Activated T-helper 1 cell treated with anti-CD3 and anti-CD28 coated beads, Interleukin-12 subunit alpha, Interleukin-12 subunit beta, Interleukin-2, Interleukin-4 antibody, amounts not matched to agents 30 ng/mL and 10 ng/mL and 1 ng/mL, durations not matched to agents 14 hours and 24 hours and 36 hours (primary cell): ENCODE measurements at regions not wholly inside any gene's neighbourhood (a gene's known extent, or its start where the extent isn't known, plus 50 kb on each side); places are given as distances from the start of the nearest gene placed in this dataset.

ENCODE experiments used
- DNase-seq: peaks from one replicate; pipeline ENCODE4 v3.0.0; 2021; ENCODE audit warnings: low spot score
- H3K27ac Mint-ChIP-seq: one replicate; pipeline ENCODE4 v1.8.0; 2021; ENCODE audit warnings: mild to moderate bottlenecking, mixed read lengths
- H3K27me3 Mint-ChIP-seq: one replicate; pipeline ENCODE4 v1.8.0; 2022; ENCODE audit warnings: mild to moderate bottlenecking, moderate library complexity, mixed read lengths; ENCODE audit not compliant: insufficient read depth
- H3K36me3 Mint-ChIP-seq: one replicate; pipeline ENCODE4 v1.8.0; 2021; ENCODE audit warnings: low read depth, mixed read lengths
- H3K4me1 Mint-ChIP-seq: one replicate; pipeline ENCODE4 v1.8.0; 2021; ENCODE audit warnings: low read depth, mixed read lengths
- H3K4me3 Mint-ChIP-seq: one replicate; pipeline ENCODE4 v1.8.0; 2021; ENCODE audit warnings: mild to moderate bottlenecking, moderate library complexity, mixed read lengths
- H3K9me3 Mint-ChIP-seq: one replicate; pipeline ENCODE4 v1.8.0; 2021; ENCODE audit warnings: mixed read lengths
- intact Hi-C: fragments of 100-400 bp; cut with micrococcal nuclease; formaldehyde crosslinking; loops from one replicate; pipeline ENCODE4 v1.15.1; 2024

GRCh38 chr16:22728167-22728836 is 85.7 kb upstream of the HS3ST2 start:
- no peaks in the 10 kb centered on the region for H3K9me3 Mint-ChIP-seq
- H3K27me3 Mint-ChIP-seq: peaks cover 9% of the 10 kb centered on the region

DNA sequence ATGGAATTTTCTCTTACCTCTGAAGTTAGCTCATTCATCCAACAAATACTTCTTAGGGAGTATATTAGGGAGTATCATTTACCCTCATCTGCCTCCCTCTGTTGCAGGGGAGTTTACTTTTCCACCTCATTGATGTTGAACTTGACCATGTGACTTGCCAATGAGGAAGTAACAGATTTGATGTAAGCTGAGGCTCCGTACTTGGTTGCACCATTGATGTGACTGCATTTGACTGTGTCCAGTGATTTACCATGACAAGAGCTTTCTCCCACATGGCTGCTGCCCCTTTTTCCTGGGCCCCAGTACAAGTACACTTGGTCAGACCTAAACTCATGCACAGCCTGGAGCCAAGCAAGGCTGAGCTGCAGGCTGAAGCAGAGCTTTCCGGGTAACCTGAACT is 81.6 kb upstream of the HS3ST2 start:
- H3K4me3 Mint-ChIP-seq: no peak overlapping the region
- intact Hi-C loops: no loop called here
- H3K9me3 Mint-ChIP-seq: no peaks in the 10 kb centered on the region
- H3K27me3 Mint-ChIP-seq: peaks cover 7% of the 10 kb centered on the region
- no peak for DNase-seq
- no peak overlapping the region for H3K27ac Mint-ChIP-seq
- H3K4me1 Mint-ChIP-seq: no peaks in the 10 kb centered on the region
- H3K36me3 Mint-ChIP-seq: no peaks in the 10 kb centered on the region

More at GRCh38 chr16:22728167-22728836, 85.7 kb upstream of the HS3ST2 start:
- Mint-ChIP-seq H3K27ac (no peak overlapping the region), H3K4me3 (no peak overlapping the region), H3K4me1 (no peaks in the 10 kb centered on the region), H3K36me3 (no peaks in the 10 kb centered on the region)
- no peak for DNase-seq
- intact Hi-C loops: no loop called here

- Mint-ChIP-seq H3K4me1 (no peaks in the 10 kb centered on the region), H3K9me3 (no peaks in the 10 kb centered on the region), H3K36me3 (no peaks in the 10 kb centered on the region), H3K4me3 (no peak overlapping the region), H3K27me3 (peaks cover 7% of the 10 kb centered on the region), H3K27ac (no peak overlapping the region)
- no peak for DNase-seq
- intact Hi-C loops: no loop called here
Observed at GRCh38 chr16:22732959-22733358, 81.0 kb upstream of the HS3ST2 start.

GRCh38 chr16:22734368-22734767 is 79.6 kb upstream of the HS3ST2 start:
- no peak overlapping the region for H3K27ac Mint-ChIP-seq

GRCh38 chr16:22736791-22737190 is 77.2 kb upstream of the HS3ST2 start:
- H3K36me3 Mint-ChIP-seq: no peaks in the 10 kb centered on the region
- DNase-seq: no peak
- peaks cover 2% of the 10 kb centered on the region for H3K9me3 Mint-ChIP-seq
- no peaks in the 10 kb centered on the region for H3K4me1 Mint-ChIP-seq
- peaks cover 2% of the 10 kb centered on the region for H3K27me3 Mint-ChIP-seq
- intact Hi-C loops: no loop called here
- H3K4me3 Mint-ChIP-seq: no peak overlapping the region
- H3K27ac Mint-ChIP-seq: no peak overlapping the region

More at GRCh38 chr16:22734368-22734767, 79.6 kb upstream of the HS3ST2 start:
- Mint-ChIP-seq H3K27me3 (peaks cover 4% of the 10 kb centered on the region), H3K4me1 (no peaks in the 10 kb centered on the region), H3K36me3 (no peaks in the 10 kb centered on the region), H3K4me3 (no peak overlapping the region), H3K9me3 (no peaks in the 10 kb centered on the region)
- no peak for DNase-seq
- intact Hi-C loops: no loop called here

GRCh38 chr16:22739077-22739476 is 74.9 kb upstream of the HS3ST2 start:
- Mint-ChIP-seq H3K4me1 (no peaks in the 10 kb centered on the region), H3K27ac (no peak overlapping the region), H3K9me3 (peaks cover 12% of the 10 kb centered on the region), H3K36me3 (no peaks in the 10 kb centered on the region), H3K4me3 (no peak overlapping the region), H3K27me3 (no peaks in the 10 kb centered on the region)
- intact Hi-C loops: no loop called here
- DNase-seq: no peak

DNA sequence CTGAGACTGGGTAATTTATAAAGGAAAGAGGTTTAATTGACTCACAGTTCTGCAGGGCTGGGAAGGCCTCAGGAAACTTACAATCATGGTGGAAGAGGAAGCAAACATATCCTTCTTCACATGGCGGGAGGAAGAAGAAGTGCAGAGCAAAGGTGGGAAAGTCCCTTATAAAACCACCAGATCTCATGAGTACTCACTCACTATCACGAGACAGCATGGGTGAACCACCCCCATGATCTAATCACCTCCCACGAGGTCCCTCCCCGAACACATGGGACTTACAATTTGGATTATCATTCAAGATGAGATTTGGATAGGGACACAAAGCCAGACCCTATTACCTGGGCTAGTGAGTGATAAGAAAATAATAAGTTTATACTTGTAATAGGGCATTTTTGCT is 70.6 kb upstream of the HS3ST2 start:
- Mint-ChIP-seq H3K27ac (no peak overlapping the region), H3K9me3 (peaks cover 16% of the 10 kb centered on the region), H3K36me3 (no peaks in the 10 kb centered on the region), H3K4me3 (no peak overlapping the region), H3K4me1 (no peaks in the 10 kb centered on the region), H3K27me3 (no peaks in the 10 kb centered on the region)
- intact Hi-C loops: no loop called here
- no peak for DNase-seq

GRCh38 chr16:22751104-22751667 is 62.8 kb upstream of the HS3ST2 start:
- H3K4me1 Mint-ChIP-seq: no peaks in the 10 kb centered on the region
- intact Hi-C loops: no loop called here
- H3K9me3 Mint-ChIP-seq: no peaks in the 10 kb centered on the region
- DNase-seq: no peak
- H3K4me3 Mint-ChIP-seq: no peak overlapping the region
- peaks cover 1% of the 10 kb centered on the region for H3K27me3 Mint-ChIP-seq
- H3K36me3 Mint-ChIP-seq: no peaks in the 10 kb centered on the region
- no peak overlapping the region for H3K27ac Mint-ChIP-seq

- Mint-ChIP-seq H3K9me3 (no peaks in the 10 kb centered on the region), H3K4me1 (no peaks in the 10 kb centered on the region), H3K4me3 (no peak overlapping the region), H3K27ac (no peak overlapping the region), H3K27me3 (peaks cover 1% of the 10 kb centered on the region), H3K36me3 (no peaks in the 10 kb centered on the region)
- no peak for DNase-seq
- intact Hi-C loops: no loop called here
Observed at GRCh38 chr16:22751685-22752084, 62.3 kb upstream of the HS3ST2 start.

GRCh38 chr16:22753451-22753850 is 60.5 kb upstream of the HS3ST2 start:
- DNase-seq: no peak
- Mint-ChIP-seq H3K36me3 (no peaks in the 10 kb centered on the region), H3K27ac (no peak overlapping the region), H3K4me3 (no peak overlapping the region), H3K4me1 (no peaks in the 10 kb centered on the region), H3K27me3 (peaks cover 1% of the 10 kb centered on the region), H3K9me3 (no peaks in the 10 kb centered on the region)
- intact Hi-C loops: no loop called here

DNA sequence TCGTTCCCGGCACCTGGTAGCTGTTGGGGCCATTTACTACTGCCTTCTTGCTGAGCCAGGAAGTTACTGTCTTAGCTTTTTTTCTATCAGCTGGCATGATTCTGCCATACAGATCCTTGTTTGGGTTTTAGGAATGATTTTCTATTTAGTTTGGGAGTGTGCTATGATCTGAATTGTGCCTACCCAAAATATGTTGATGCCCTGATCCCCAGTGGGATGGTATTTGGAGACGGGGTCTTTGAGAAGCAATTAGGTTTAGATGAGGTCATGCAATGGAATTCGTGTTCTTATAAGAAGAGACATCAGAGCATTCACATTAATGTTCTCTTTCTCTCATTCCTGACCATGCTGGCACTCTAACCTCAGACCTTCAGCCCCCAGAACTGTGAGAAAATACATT is 59.4 kb upstream of the HS3ST2 start:
- Mint-ChIP-seq H3K4me1 (no peaks in the 10 kb centered on the region), H3K4me3 (no peak overlapping the region), H3K27me3 (peaks cover 1% of the 10 kb centered on the region), H3K36me3 (no peaks in the 10 kb centered on the region), H3K27ac (no peak overlapping the region), H3K9me3 (no peaks in the 10 kb centered on the region)
- no peak for DNase-seq
- intact Hi-C loops: no loop called here

DNA sequence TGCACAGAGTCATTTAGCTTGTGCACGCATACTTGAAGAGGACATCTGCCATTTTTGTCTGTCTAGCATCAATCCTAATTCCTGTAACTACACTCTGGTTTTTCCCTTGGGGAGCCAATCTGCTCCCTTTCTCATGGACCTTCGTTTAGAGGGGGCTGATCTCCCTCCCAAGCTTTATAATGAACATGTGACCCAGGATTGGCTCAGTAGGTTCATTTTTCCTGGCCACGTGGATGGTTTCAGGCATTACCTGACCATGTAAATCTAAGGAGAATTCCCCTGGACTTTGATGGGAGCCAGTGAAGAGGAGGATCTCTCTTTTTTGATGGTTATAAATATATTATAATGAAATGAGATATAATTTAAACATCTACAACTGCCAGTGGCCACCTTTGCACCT is 56.8 kb upstream of the HS3ST2 start:
- intact Hi-C loops: no loop called here
- no peak for DNase-seq
- no peaks in the 10 kb centered on the region for H3K9me3 Mint-ChIP-seq
- H3K27ac Mint-ChIP-seq: no peak overlapping the region
- peaks cover 1% of the 10 kb centered on the region for H3K27me3 Mint-ChIP-seq
- no peaks in the 10 kb centered on the region for H3K4me1 Mint-ChIP-seq
- no peak overlapping the region for H3K4me3 Mint-ChIP-seq
- H3K36me3 Mint-ChIP-seq: no peaks in the 10 kb centered on the region

DNA sequence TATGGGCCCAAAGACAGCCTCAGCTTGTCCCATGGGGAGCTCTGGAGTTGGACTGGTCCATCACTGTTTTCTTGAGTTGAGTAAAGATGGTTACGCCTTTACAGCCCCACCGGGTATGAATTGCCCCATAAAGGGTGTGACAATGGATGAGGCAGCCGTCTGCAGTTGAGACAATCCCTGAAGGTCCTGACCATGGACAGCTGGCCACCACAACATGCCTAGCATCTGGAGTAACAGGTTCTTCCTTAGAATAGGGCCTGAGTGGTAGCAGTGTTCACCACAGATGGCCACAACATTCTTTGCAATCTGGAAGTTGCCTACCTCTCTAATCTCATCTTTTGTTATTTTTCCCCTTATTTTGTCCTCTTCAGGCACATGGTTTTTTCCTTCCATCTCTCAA is 51.5 kb upstream of the HS3ST2 start:
- no peaks in the 10 kb centered on the region for H3K36me3 Mint-ChIP-seq
- no peak for DNase-seq
- no peaks in the 10 kb centered on the region for H3K4me1 Mint-ChIP-seq
- no peaks in the 10 kb centered on the region for H3K9me3 Mint-ChIP-seq
- no peak overlapping the region for H3K27ac Mint-ChIP-seq
- peaks cover 2% of the 10 kb centered on the region for H3K27me3 Mint-ChIP-seq
- intact Hi-C loops: no loop called here
- no peak overlapping the region for H3K4me3 Mint-ChIP-seq
